Neural progenitor cell (in vitro differentiated cells): ENCODE measurements at regions not wholly inside any gene's neighbourhood (a gene's known extent, or its start where the extent isn't known, plus 50 kb on each side); places are given as distances from the start of the nearest gene placed in this dataset.

Experiments used
- CTCF ChIP-seq: fragments of 200-600 bp; sonication (generic); IDR thresholded peaks from 2 replicates; pipeline ENCODE4 v1.5.1; 2017; ENCODE audit warnings: antibody characterized with exemption, mild to moderate bottlenecking
- EZH2phosphoT487 ChIP-seq: fragments of 200-600 bp; sonication (generic); IDR thresholded peaks from 2 replicates; pipeline ENCODE4 v1.6.1; 2017; ENCODE audit warnings: antibody characterized with exemption

GRCh38 chr5:78701795-78702410 lies 53.3 kb upstream of the LHFPL2 start:
- TF ChIP-seq CTCF (no peak), EZH2phosphoT487 (no peak)
